Nephron (organoid): ENCODE measurements at regions not wholly inside any gene's neighbourhood (a gene's known extent, or its start where the extent isn't known, plus 50 kb on each side); places are given as distances from the start of the nearest gene placed in this dataset.

Source experiments
- H3K27ac Mint-ChIP-seq, 3 experiments: 2 replicates each; pipeline ENCODE4 v1.8.0; 2020; ENCODE audit warnings: mixed read lengths in 3 of 3, mild to moderate bottlenecking in 2 of 3, moderate library complexity in 1 of 3
- H3K27me3 Mint-ChIP-seq: 2 replicates; pipeline ENCODE4 v1.8.0; 2021; ENCODE audit warnings: low read depth, mild to moderate bottlenecking, moderate library complexity, mixed read lengths
- H3K36me3 Mint-ChIP-seq: 2 replicates; pipeline ENCODE4 v1.8.0; 2020; ENCODE audit warnings: low read depth, mixed read lengths
- H3K4me1 Mint-ChIP-seq: 2 replicates; pipeline ENCODE4 v1.8.0; 2020; ENCODE audit warnings: mixed read lengths
- H3K4me3 Mint-ChIP-seq, 3 experiments: 2 replicates each; pipeline ENCODE4 v1.8.0; 2020; ENCODE audit warnings: mild to moderate bottlenecking in 3 of 3, mixed read lengths in 3 of 3, moderate library complexity in 2 of 3
- H3K9me3 Mint-ChIP-seq: 2 replicates; pipeline ENCODE4 v1.8.0; 2020; ENCODE audit warnings: mixed read lengths
- TF ChIP-seq, protein P1 (sequence below), 3 experiments: fragments of 200-600 bp; sonication (generic); IDR thresholded peaks; one replicate each; pipeline ENCODE4 v1.5.0; 2021; ENCODE audit warnings: antibody characterized with exemption in 3 of 3; ENCODE audit not compliant: unreplicated experiment in 3 of 3

- Mint-ChIP-seq H3K36me3 (no peaks in the 10 kb centered on the region), H3K27ac (peak overlapping the region in 2 of 3 experiments; percentile 63 to 75), H3K27me3 (peaks cover 30% of the 10 kb centered on the region), H3K9me3 (no peaks in the 10 kb centered on the region), H3K4me1 (peaks cover 22% of the 10 kb centered on the region), H3K4me3 (no peak overlapping the region)
- TF ChIP-seq, protein P1, sequence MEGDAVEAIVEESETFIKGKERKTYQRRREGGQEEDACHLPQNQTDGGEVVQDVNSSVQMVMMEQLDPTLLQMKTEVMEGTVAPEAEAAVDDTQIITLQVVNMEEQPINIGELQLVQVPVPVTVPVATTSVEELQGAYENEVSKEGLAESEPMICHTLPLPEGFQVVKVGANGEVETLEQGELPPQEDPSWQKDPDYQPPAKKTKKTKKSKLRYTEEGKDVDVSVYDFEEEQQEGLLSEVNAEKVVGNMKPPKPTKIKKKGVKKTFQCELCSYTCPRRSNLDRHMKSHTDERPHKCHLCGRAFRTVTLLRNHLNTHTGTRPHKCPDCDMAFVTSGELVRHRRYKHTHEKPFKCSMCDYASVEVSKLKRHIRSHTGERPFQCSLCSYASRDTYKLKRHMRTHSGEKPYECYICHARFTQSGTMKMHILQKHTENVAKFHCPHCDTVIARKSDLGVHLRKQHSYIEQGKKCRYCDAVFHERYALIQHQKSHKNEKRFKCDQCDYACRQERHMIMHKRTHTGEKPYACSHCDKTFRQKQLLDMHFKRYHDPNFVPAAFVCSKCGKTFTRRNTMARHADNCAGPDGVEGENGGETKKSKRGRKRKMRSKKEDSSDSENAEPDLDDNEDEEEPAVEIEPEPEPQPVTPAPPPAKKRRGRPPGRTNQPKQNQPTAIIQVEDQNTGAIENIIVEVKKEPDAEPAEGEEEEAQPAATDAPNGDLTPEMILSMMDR (IDR thresholded peaks at IDR 0.05; ENCODE audit: unreplicated experiment in 3 of 3) = no peak
These were observed 72.0 kb downstream of the DACT2 start for GRCh38 chr6:168247443-168248147.

DNA sequence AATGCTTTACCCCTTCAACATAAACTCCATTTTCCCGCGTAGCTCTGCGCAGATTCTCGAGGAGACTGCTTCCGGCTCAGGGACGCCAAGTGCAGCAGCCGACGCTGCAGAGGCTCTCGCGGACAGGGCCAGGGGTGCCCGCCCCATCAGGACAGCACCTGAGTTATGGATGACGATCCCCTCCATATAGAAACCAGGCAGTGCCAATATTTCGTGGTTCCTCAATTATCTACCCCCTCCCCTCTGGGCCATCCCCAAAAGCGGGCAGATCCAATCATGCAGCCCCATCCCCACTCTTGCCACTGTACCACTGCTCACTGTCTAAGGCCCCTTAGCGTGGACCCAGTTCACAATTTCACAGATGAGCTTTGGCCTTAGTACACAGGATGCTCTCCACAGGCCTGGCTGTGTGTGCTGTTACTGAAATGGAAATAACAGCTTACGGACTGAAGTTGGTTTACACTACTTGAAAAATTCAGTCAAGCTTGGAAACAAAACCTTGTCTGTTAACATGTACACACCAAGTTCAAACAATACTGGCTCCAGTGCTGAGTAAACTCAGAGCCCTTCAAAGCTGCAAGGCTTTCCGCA, 74.5 kb downstream of the DACT2 start:
- peaks cover 32% of the 10 kb centered on the region for H3K4me1 Mint-ChIP-seq
- no peak overlapping the region for H3K4me3 Mint-ChIP-seq
- H3K36me3 Mint-ChIP-seq = no peaks in the 10 kb centered on the region
- TF ChIP-seq, protein P1 (IDR thresholded peaks at IDR 0.05; ENCODE audit: unreplicated experiment in 3 of 3) = no peak
- no peaks in the 10 kb centered on the region for H3K9me3 Mint-ChIP-seq
- peak overlapping the region; percentile 14 to 59 (median 55) for H3K27ac Mint-ChIP-seq
- H3K27me3 Mint-ChIP-seq = peaks cover 32% of the 10 kb centered on the region

- Mint-ChIP-seq H3K4me1 (peaks cover 40% of the 10 kb centered on the region), H3K9me3 (no peaks in the 10 kb centered on the region), H3K4me3 (no peak overlapping the region), H3K27ac (peak overlapping the region; percentile 31 to 75 (median 73)), H3K36me3 (no peaks in the 10 kb centered on the region), H3K27me3 (peaks cover 25% of the 10 kb centered on the region)
- TF ChIP-seq, protein P1 (IDR thresholded peaks at IDR 0.05; ENCODE audit: unreplicated experiment in 3 of 3) = no peak
These were observed 75.7 kb downstream of the DACT2 start for GRCh38 chr6:168243812-168244376.

DNA sequence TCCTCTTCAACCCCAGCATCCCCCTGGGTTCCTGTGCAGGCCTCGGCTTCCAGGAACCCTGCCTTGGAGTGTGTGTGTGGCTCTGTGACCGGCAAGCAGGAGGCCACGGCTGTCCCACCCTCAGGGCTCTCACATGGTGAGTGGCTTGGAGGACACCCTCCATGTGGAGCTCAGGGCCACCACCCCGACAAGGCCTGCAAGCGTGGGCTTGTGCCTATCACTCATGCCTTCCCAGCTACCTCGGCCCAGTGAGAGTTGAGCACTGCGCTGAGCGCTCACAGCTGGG, 76.7 kb downstream of the DACT2 start:
- H3K9me3 Mint-ChIP-seq = no peaks in the 10 kb centered on the region
- TF ChIP-seq, protein P1 (IDR thresholded peaks at IDR 0.05; ENCODE audit: unreplicated experiment in 3 of 3) = no peak
- no peaks in the 10 kb centered on the region for H3K36me3 Mint-ChIP-seq
- no peak overlapping the region for H3K4me3 Mint-ChIP-seq
- H3K4me1 Mint-ChIP-seq = peaks cover 46% of the 10 kb centered on the region
- H3K27ac Mint-ChIP-seq = peak overlapping the region; percentile 31 to 75 (median 73)
- peaks cover 26% of the 10 kb centered on the region for H3K27me3 Mint-ChIP-seq

- H3K27ac Mint-ChIP-seq = peak overlapping the region; percentile 31 to 75 (median 36)
- TF ChIP-seq, protein P1 (IDR thresholded peaks at IDR 0.05; ENCODE audit: unreplicated experiment in 3 of 3) = no peak
- H3K36me3 Mint-ChIP-seq = no peaks in the 10 kb centered on the region
These were observed 77.3 kb downstream of the DACT2 start for GRCh38 chr6:168242111-168242939.

More at GRCh38 chr6:168242111-168242939, 77.3 kb downstream of the DACT2 start:
- H3K4me1 Mint-ChIP-seq = peaks cover 40% of the 10 kb centered on the region
- peaks cover 26% of the 10 kb centered on the region for H3K27me3 Mint-ChIP-seq
- H3K9me3 Mint-ChIP-seq = no peaks in the 10 kb centered on the region
- H3K4me3 Mint-ChIP-seq = no peak overlapping the region
